GM21737 (cell line): ENCODE measurements at regions not wholly inside any gene's neighbourhood (a gene's known extent, or its start where the extent isn't known, plus 50 kb on each side); places are given as distances from the start of the nearest gene placed in this dataset.
"Not testable (repeated sequence)": the region's sequence is repeated elsewhere in the genome, so short reads cannot be mapped to it uniquely, and the experiment has no call there.

ENCODE experiments used
- ATAC-seq: cut with Tn5 transposase; IDR thresholded peaks from one replicate; pipeline ENCODE4 v1.9.1; 2021; ENCODE audit warnings: mild to moderate bottlenecking, moderate library complexity; ENCODE audit not compliant: unreplicated experiment

DNA sequence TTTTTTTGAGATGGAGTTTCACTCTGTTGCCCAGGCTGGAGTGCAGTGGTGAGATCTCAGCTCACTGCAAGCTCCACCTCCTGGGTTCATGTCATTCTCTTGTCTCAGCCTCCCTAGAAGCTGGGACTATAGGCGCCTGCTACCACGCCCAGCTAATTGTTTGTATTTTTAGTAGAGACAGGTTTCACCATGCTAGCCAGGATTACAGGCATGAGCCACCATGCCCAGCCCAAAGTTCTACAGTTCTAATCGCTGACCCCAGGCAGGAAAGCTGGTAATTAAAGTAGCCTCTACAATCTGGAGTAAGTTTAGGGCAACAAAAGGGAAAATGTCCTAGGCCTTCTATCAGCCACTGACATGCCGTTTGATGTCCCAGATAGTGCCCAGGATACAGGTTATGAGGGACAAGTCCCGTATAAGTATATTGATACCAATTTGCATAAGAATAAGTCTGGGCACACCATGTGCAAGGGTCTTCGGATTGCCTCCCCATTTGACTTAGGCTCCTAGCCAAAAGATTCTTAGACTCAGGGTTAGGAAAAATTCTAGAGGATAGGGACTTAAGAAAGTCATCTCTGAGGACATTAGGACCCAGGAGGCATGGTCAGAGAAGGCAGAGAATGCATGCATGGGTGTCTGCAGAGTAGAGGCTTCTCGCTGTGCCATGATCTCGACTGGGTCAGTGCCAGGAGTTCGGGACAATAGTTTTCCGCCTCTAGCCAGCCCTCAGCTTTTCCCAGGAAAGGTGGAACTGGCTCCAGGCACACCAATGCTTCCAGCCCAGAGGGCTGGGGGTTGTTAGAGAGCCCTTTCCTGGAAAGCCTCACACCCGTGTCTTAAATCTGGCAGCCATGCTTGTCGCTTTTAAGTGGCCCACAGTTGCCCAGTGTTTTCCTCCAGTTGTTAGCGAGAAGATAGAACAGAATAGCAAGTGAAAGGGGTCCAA, 1111.1 kb downstream of the TAF11L14 start:
- ATAC-seq = peak; percentile 33

- peak; percentile 71 for ATAC-seq
Measured at GRCh38 chr5:18745988-18746615, 1111.8 kb downstream of the TAF11L14 start.

- ATAC-seq = no peak
Measured at GRCh38 chr5:18749763-18750162, 1115.5 kb downstream of the TAF11L14 start.

GRCh38 chr5:18752317-18752716, 1118.1 kb downstream of the TAF11L14 start:
- ATAC-seq = no peak

DNA sequence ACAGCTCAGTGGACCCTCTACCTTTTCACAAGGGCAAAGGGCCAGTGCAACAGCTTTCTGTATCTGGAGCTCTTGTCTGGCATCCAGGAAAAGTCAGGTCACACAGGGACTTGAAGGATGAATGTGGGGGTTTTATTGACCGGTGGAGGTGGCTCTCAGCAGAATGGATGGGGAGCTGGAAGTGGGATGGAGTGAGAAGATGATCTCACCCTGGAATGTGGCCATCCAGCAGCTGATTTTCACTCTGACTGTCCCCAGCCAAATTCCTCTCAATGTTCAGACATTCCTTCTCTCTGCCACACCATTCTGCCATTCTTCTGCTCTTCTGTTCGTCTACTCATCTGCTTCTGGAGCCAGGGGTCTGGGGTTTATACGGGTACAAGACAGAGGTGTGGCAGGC, 1119.9 kb downstream of the TAF11L14 start:
- ATAC-seq = no peak

GRCh38 chr5:18761801-18762200, 1127.5 kb downstream of the TAF11L14 start:
- ATAC-seq = peak; percentile 61

GRCh38 chr5:18764161-18764560, 1129.9 kb downstream of the TAF11L14 start:
- ATAC-seq = no peak

- no peak for ATAC-seq
Measured at GRCh38 chr5:18765304-18765703, 1131.0 kb downstream of the TAF11L14 start.

- no peak for ATAC-seq
Measured at GRCh38 chr5:18771097-18771610, 1136.9 kb downstream of the TAF11L14 start.

DNA sequence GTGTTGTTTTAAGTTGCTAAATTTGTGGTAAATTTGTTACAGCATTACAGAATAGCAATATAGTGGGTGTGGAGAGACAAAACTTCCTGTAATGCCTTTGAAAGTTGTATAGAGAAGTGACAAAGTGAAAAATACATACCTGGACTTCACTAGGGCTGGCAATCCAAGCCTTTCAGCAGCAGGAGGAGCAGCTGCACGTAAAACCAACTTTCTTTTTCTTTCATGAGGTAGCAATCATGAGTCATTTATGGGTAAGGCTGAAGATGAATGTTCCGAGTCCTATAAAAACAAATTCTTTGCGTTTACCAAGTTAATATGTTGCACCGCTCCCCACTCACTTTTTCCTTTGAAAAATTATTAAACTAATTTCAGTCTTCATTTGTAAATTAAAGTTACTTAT, 1138.2 kb downstream of the TAF11L14 start:
- no peak for ATAC-seq

DNA sequence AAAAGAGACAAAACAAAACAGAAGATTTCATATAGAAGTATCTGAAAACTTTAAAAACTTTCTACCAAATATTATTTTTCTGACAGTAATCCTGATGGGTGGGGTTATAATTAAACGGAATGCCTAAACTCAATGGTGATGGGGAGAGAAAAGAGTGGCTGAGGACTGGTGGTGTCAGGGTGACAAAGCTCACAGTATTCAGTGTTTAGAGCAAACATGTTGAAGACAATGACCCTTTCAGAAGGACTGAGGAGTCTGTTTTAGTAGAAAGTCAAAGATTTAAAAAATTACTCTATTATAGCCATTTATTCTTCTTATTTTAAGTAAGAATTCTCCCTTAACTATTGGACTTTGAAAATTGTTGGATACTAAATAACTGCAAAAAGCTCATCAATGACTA, 1144.0 kb downstream of the TAF11L14 start:
- no peak for ATAC-seq

GRCh38 chr5:18789218-18789998, 1155.1 kb downstream of the TAF11L14 start:
- no peak for ATAC-seq

DNA sequence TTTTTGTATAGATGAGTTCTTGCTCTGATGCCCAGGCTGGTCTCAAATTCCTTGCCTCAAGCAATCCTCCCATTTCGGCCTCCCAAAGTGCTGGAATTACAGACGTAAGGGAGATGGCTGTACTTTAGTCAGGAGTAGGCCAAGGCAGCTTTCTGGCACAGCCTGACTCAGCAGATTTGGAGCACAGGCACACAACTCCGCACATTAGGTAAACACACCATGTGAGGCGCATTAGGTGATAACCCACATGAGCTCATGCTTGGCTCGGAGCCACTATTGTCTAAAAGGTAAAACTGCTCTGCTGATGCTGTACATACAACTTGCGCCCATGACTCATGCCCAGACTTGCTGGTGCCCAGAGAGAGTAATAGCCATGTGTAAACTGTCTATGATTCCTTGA, 1157.9 kb downstream of the TAF11L14 start:
- ATAC-seq = no peak

GRCh38 chr5:18797222-18797621, 1163.0 kb downstream of the TAF11L14 start:
- ATAC-seq = no peak

DNA sequence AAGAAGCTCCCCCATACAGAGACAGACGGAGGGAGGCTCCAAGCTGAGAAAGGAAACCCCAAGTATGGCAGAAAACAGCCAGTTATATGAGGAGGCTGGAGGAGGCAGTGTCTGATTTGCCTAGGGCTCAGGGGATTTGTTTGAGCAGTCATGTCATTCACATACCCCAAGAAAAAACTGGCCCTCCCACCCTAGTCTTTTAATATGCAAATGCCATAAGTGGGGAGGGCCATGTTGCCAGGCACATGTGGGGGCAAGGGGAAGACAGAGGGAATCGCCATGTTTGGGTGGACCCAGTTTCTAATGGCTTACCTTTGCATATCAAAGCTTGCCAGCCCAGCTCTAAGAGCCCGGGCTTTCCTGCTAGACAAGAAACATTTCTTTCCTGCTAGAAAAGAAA, 1163.8 kb downstream of the TAF11L14 start:
- no peak for ATAC-seq

- ATAC-seq = no peak
Measured at GRCh38 chr5:18799482-18800128, 1165.3 kb downstream of the TAF11L14 start.

- no peak for ATAC-seq
Measured at GRCh38 chr5:18800293-18801025, 1166.2 kb downstream of the TAF11L14 start.

DNA sequence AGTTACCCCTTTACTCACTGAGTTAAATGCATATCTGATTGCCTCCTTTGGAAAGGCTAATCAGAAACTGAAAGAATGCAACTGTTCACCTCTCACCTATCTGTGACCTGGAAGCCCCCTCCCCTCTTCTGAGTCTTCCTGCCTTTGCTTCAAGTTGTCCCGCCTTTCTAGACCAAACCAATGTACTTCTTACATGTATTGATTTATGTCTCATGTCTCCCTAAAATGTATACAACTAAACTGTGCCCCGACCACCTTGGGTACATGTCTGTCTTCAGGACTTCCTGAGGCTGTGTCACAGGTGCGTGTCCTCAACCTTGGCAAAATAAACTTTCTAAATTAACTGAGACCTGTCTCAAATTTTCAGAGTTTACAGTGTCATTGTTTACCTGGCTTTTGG, 1167.2 kb downstream of the TAF11L14 start:
- ATAC-seq = not testable (repeated sequence)

GRCh38 chr5:18802336-18802735, 1168.1 kb downstream of the TAF11L14 start:
- ATAC-seq = no peak

DNA sequence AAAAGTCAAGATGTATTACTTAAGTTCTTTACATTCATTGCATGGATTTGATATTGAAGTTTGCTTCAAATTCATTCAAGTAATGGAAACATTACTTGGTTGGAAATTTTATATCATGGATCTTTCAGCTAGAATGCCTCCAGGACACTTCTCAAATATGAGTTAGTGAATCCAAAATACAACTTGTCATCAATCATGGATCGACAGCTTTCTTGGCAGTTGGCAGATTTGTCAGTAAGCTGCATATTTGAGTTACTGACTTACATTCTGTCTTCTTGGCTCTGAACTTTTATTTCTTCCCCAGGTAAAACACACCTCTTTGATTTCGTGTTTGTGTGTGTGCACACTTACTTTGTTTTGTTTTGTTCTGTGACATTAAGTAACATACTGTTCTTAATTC, 1171.1 kb downstream of the TAF11L14 start:
- ATAC-seq = no peak
